Stimulated activated CD4-positive, alpha-beta T cell treated with anti-CD3 and anti-CD28 coated beads, TNF-alpha, amount 100 ng/mL, for 24 hours (primary cell): ENCODE measurements at regions not wholly inside any gene's neighbourhood (a gene's known extent, or its start where the extent isn't known, plus 50 kb on each side); places are given as distances from the start of the nearest gene placed in this dataset.

Experiments used
- DNase-seq, 3 experiments: peaks; one replicate each; pipeline ENCODE4 v3.0.0-alpha.2; 2020; ENCODE audit warnings: low read depth in 3 of 3

DNA sequence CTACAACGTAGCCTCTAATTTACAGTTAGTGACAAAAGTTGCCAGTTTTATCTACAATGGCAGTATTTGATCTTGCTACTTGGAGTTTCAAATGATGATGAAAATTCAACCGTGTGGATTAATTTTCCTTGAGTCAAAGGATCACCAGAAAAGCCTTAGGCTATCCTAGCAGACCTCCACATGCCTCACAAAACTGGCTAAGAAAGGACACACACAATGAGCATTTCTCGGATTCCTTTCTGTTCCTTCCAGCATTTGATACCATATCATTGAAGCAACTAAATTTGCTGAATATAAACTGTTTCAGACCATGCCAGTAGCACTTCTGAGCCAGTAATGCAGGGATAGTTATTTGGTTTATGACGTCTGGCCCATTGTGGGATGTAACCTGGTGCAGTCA lies 587.4 kb upstream of the MDFIC2 start:
- no peak for DNase-seq

DNA sequence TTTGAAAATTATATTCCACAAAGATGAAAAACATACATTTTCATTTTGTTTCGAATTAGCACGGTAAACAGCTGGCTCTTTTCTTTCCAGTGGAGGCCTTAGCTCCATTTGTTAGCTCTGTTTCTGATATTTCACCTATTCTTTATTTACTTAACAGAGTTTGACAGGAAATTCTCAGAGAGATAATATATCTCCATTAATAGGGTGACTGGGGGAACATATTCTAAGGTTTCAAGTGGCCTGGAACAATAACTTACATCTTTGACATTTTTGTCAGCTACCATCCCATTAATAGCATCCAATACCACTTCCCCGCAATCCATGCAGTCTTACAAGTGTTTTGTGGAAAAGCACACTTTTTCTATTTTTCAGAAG lies 577.6 kb upstream of the MDFIC2 start:
- no peak for DNase-seq

DNA sequence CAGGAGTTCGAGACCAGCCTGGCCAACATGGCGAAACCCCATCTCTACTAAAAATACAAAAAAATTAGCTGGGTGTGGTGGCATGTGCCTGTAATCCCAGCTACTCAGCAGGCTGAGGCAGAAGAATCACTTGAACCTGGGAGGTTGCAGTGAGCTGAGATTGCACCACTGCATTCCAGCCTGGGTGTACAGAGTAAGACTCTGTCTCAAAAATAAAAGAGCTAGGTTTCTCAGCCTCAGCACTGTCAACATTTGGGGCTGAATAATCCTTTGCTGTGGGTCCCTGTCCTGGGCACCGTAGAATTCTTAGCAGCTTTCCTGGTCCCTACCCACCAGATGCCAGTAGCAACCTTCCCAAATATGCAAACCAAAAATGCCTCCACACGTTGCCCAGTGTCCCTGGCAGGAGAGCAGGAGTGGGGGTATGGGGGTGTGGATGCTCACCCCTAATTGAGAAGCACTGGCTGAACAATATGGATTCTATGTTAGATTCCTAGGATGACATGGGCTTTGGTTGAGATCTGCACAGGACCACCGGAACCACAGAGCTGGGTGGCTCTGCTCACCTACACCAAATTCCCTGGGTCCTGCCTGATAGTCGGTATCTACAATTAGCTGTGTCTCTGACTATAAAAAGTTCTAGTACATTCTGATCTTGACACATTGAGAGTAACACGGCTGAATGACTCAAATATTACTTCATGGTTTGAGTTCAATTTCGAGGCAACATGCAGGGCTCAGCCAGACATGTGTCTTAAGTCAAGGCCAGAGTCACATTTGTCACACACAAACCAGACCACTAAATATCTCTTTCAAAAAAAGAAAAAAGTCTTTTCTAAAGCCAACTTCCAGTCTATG lies 577.0 kb upstream of the MDFIC2 start:
- DNase-seq, result no peak

GRCh38 chr3:70885636-70886035 lies 573.2 kb upstream of the MDFIC2 start:
- no peak for DNase-seq

DNA sequence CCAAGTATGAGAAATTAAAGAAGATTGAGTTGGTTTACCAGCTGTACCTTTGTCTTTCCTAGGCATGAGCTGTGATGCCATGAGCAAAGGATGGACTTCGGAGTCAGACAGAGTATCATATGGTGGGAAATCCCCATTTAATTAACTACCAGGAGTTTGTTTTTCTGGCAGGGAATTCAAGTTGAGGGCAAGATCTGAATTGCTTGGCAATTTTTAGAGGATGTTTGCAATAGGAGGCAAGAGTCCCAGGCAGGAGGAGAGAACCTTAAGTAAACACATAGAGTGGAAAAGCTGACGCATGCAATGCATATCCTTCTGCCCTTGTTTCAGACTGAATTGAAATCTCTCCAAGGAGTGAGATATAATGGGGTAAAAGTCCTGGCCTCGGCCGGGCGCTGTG lies 569.7 kb upstream of the MDFIC2 start:
- no peak for DNase-seq

- no peak for DNase-seq
Observed at GRCh38 chr3:70880421-70880820, 568.0 kb upstream of the MDFIC2 start.

GRCh38 chr3:70876154-70876553 lies 563.7 kb upstream of the MDFIC2 start:
- no peak for DNase-seq

- DNase-seq, result no peak
Observed at GRCh38 chr3:70874196-70874595, 561.8 kb upstream of the MDFIC2 start.

GRCh38 chr3:70873686-70874085 lies 561.2 kb upstream of the MDFIC2 start:
- DNase-seq, result no peak

DNA sequence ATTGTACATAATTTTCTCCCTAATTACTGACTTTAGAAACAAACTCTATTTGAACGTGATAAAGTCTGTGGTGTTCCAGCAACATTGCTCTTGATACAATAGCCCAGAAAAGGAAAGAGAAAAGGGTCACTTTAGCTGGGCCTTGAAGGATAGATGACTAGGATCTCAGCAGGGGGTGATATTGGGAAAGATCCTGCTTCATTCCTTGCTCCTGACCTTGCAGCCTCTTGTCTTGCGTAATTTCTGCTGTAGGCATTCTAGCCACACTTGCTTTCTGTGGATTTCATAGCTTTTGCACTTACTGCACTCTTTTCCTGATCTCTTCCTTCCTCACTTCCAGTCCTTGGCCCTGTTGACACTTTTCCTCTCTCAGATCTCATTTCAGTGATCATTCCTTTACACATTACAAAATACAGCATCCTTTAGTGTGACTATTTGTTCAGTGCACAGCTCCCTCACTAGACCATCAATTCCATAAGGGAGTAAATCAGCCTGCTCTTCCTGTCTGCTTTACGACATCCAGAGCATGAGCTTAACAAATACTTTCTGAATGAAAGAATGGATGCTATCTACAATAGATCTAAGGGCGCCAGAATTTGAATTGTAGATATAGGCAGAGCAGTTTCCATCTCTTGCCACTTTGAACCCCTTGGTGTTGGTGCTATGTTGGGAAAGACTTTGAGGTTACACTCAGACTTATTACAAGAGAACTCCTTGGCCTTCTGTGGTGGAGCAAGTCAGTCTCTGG lies 559.6 kb upstream of the MDFIC2 start:
- no peak for DNase-seq

DNA sequence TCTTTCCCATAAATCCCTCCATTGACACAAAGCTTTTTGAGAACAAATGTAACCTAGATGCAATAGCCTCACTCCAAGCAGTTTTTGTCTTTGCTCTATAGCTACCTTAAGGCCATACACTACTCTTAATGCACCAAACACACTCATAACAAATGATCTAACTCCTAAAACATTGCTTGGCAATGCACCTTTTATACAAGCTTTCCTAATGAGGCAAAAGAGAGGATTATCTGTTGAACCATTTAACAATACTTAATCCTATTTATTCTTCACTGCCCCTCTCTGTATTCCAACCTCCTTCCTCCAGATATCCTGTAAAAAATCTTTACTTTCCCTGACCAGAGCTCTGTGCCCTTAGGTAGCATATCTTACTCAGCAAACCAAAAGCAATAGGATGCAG lies 558.1 kb upstream of the MDFIC2 start:
- DNase-seq, result no peak

- DNase-seq, result no peak
Observed at GRCh38 chr3:70868561-70868960, 556.1 kb upstream of the MDFIC2 start.

DNA sequence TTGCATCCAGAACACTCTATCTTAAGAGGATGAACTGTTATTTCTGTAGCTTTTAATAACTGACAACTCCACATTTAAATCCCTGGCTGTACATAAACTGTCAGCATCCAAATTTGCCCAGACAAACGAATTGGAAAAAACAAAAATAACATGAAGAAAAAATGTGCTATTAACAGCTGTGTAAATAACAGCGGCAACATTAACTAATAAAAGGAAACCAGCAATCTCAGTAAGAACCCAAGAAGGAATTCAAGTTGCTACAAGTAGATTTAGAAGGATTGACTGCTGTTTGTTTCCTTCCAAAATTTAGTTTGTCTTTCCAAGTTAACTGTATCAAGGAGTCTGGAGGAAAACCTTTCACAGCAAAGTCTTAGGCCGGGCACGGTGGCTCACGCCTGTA lies 550.6 kb upstream of the MDFIC2 start:
- no peak for DNase-seq

DNA sequence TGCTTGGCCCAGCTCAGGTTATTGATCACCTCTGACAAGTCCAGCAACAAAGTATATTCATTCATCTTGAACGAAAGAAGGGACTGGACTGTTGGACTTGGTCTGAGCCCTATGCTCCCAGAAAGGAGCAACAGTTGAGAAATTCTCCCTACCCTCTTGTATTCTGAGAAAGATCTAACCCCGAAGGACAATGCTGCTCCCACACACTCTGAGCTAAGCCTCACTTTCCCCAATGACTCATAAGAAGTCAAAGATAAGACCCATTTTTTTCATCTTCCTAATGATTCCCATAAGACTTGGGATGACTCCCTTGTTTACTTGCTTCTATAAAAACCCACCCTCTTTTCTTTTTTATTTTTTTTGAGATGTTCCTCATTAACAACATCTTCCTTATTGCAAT lies 549.4 kb upstream of the MDFIC2 start:
- DNase-seq, result no peak

- DNase-seq, result no peak
Observed at GRCh38 chr3:70861234-70861633, 548.8 kb upstream of the MDFIC2 start.

DNA sequence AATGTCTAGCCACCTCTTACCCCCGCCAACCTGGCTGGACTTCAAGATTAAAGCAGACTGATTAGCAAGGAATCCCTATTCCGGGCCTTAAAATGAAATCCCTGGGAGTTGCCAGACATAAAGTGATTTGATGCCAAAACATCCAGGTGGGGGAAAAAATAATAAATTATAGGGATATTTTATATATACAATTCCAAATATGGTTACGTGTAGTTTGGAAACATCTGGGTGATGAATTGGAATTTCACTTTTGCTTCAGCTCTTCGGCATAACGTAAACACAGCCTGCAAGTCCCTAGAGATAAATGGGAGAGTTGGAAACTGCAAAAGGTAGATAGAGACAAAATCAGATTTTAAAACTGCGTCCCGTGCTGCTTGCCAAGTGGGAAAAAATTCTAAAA lies 545.5 kb upstream of the MDFIC2 start:
- no peak for DNase-seq

DNA sequence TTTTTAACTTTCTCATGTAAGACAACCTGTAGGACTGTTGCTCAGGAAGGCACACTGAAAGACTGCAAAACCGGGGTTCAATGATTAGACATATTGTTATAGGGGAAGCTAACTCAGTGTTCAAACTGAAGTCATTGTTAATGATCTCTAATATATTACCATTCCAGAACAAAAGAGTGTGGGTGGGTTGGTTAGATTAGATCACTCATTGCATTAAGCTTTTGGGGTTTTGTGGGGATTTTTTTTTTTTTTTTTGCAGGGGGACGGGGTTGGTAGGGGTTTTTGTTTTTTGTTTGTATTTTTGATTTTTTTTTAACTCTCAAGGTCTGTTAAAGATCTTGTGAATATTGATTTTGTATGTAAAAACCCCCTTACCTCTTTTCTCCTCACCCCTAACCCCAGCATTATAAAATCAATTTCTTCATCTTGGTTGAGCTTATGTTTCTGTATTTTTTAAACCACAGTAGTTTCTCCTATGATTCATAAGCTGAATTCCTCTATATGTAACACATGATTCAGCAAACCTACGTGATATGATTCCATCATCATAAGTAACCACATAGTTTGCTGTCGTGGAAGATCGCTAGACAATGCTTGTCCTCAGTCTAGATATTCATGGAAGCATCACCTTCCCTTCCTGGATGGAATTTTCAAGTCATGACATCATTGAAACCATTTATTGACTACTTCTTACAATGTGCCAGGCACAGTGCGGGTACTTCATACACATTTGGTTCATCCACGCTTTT lies 544.1 kb upstream of the MDFIC2 start:
- DNase-seq, result no peak

- no peak for DNase-seq
Observed at GRCh38 chr3:70855149-70855548, 542.7 kb upstream of the MDFIC2 start.

DNA sequence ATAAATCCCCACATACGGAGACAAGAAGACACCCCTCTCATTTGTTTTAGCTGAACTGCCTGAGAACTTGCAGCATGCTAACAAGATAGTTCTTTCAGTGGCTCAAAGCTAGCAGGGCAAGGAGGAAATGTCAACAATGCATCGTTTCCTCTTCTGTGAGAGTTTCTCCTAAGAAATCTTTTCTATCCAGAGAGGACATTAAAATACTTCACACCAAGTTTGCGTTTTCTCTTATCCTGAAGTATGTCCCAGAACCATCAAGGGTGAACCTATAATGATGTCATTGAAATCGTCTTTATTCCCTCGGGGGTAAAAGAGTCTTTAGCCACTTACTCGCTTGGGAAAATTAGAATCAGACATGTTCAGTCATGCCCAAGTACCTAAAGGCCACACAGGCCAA lies 541.7 kb upstream of the MDFIC2 start:
- DNase-seq, result no peak

DNA sequence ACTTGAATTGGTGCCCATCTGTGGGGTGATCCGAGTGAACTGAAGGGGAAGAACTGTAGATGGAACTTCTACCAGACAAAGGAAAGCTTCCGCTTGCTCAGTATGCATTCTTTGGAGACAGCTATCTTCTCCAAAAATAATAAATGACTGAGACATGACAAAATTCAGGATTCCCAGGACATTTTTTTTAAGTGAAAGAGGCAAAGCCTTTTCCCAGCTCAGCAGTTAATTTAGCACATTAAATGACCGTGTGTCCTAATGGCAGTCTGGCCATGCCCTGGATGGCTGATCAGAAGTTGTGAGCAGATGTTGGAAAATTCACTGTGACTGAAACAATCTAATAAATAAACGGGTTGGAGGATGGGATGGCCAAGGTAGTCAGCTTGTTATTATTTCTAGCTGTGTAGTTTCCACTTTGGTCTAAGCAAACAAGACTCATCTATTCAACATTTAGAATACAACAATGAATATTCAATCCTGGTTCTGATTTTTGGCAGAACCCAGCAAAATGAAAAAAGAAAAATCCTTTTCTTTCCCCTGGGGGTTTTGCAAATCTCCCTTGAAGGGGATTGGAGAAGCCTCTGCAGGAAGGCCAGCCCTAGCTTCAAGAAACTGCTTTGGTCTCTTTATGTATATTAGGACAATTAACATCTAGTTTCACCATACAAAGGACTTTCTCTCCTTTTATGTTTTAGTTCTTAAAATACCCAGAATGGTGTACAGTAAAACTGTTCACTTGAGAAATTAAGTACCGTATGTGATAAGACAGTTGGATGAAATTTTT lies 540.9 kb upstream of the MDFIC2 start:
- DNase-seq, result no peak

- no peak for DNase-seq
Observed at GRCh38 chr3:70849911-70850699, 537.7 kb upstream of the MDFIC2 start.
